ENCODE measurements at regions not wholly inside any gene's neighbourhood (a gene's known extent, or its start where the extent isn't known, plus 50 kb on each side); places are given as distances from the start of the nearest gene placed in this dataset.

DNA sequence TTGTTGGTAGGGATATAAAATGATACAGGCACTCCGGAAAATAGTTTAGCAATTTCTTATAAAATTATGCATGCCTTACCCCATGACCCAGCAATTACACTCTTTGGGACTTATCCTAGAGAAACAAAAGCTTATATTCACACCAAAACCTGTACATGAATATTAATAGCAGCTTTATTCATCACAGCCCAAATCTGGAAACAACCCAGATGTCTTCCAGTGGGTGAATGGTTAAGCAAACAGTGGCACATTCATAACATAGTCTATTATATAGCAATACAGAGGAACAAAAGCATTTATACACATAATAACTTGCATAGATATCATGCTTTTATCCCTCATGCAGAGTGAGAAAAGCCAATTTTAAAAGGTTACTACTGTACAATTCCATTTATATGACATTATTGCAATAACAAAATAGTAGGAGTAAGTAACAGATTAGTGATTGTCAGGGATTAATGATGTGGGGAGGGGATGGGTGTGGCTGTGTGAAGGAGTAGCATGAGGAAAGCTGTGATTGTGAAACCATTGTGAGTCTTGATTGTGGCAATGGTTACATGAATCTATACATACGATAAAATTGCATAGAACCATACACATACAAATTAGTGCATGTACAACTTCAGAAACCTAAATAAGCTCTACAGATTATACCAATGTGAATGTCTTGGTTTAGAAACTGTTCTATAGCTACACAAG lies 363.1 kb upstream of the OR4E1 start:
- TF ChIP-seq POLR2A (IDR thresholded peaks at IDR 0.05) (no peak), CTCF (IDR thresholded peaks at IDR 0.05 in 4 of 5, conservative IDR thresholded peaks at IDR 0.05 in 1 of 5) (no peak)
